ENCODE measurements at regions not wholly inside any gene's neighbourhood (a gene's known extent, or its start where the extent isn't known, plus 50 kb on each side); places are given as distances from the start of the nearest gene placed in this dataset.

DNA sequence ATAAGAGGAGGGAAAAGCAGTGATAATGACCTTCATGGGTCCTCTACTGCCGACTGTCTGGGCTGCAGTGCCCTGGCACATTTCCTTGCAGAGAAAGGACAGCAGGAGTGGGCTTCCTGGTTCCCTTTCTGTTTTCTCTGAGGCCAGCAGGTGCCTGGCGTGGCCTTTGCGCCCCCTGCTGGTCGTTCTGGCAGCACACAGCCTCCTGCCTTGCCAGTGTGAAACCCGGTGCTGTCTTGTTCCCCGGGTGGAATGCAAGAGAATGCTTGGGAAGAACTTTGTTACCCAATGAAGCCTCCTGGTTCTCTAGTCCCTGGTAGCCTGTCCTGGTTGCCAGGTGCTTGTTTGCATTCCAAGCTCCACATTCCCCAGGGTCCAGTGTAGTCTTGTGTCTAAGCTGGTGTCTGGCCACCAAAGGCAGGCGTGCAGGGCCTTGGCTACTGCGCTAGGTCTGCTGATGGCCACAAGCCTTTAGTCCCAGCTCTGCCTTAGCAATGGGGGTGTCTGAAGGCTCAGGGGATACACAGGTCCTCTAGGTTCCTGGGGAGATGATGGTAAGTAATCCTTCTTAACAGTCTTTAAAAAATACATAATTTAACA lies 1392.4 kb upstream of the TMEM132C start:
- peaks cover 2% of the 10 kb centered on the region for H3K27me3 Mint-ChIP-seq (ENCODE audit: low read depth)
- DNase-seq (ENCODE audit: low spot score in 2 of 2, unreplicated experiment in 2 of 2), result peak; percentile 51 to 73
- H3K36me3 Mint-ChIP-seq, result no peaks in the 10 kb centered on the region
- no peak overlapping the region for H3K27ac Mint-ChIP-seq
- TF ChIP-seq, protein P1, sequence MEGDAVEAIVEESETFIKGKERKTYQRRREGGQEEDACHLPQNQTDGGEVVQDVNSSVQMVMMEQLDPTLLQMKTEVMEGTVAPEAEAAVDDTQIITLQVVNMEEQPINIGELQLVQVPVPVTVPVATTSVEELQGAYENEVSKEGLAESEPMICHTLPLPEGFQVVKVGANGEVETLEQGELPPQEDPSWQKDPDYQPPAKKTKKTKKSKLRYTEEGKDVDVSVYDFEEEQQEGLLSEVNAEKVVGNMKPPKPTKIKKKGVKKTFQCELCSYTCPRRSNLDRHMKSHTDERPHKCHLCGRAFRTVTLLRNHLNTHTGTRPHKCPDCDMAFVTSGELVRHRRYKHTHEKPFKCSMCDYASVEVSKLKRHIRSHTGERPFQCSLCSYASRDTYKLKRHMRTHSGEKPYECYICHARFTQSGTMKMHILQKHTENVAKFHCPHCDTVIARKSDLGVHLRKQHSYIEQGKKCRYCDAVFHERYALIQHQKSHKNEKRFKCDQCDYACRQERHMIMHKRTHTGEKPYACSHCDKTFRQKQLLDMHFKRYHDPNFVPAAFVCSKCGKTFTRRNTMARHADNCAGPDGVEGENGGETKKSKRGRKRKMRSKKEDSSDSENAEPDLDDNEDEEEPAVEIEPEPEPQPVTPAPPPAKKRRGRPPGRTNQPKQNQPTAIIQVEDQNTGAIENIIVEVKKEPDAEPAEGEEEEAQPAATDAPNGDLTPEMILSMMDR (IDR thresholded peaks at IDR 0.05; ENCODE audit: unreplicated experiment), result peak; percentile 83
- H3K4me1 Mint-ChIP-seq, result no peaks in the 10 kb centered on the region
- H3K9me3 Mint-ChIP-seq, result no peaks in the 10 kb centered on the region
- H3K4me3 Mint-ChIP-seq, result no peak overlapping the region

- H3K27ac Mint-ChIP-seq, result no peak overlapping the region
- H3K27me3 Mint-ChIP-seq (ENCODE audit: low read depth), result peaks cover 7% of the 10 kb centered on the region
- no peaks in the 10 kb centered on the region for H3K9me3 Mint-ChIP-seq
- H3K4me1 Mint-ChIP-seq, result no peaks in the 10 kb centered on the region
- no peaks in the 10 kb centered on the region for H3K36me3 Mint-ChIP-seq
- no peak overlapping the region for H3K4me3 Mint-ChIP-seq
- TF ChIP-seq, protein P1 (IDR thresholded peaks at IDR 0.05; ENCODE audit: unreplicated experiment), result no peak
- no peak for DNase-seq (ENCODE audit: low spot score in 2 of 2, unreplicated experiment in 2 of 2)
These were observed 1387.1 kb upstream of the TMEM132C start for GRCh38 chr12:126879842-126880241.

- no peaks in the 10 kb centered on the region for H3K4me1 Mint-ChIP-seq
- H3K4me3 Mint-ChIP-seq, result no peak overlapping the region
- peaks cover 9% of the 10 kb centered on the region for H3K27me3 Mint-ChIP-seq (ENCODE audit: low read depth)
- TF ChIP-seq, protein P1 (IDR thresholded peaks at IDR 0.05; ENCODE audit: unreplicated experiment), result no peak
- H3K9me3 Mint-ChIP-seq, result no peaks in the 10 kb centered on the region
- H3K27ac Mint-ChIP-seq, result no peak overlapping the region
- DNase-seq (ENCODE audit: low spot score in 2 of 2, unreplicated experiment in 2 of 2), result no peak
- H3K36me3 Mint-ChIP-seq, result no peaks in the 10 kb centered on the region
These were observed 1383.3 kb upstream of the TMEM132C start for GRCh38 chr12:126883697-126884096.

DNA sequence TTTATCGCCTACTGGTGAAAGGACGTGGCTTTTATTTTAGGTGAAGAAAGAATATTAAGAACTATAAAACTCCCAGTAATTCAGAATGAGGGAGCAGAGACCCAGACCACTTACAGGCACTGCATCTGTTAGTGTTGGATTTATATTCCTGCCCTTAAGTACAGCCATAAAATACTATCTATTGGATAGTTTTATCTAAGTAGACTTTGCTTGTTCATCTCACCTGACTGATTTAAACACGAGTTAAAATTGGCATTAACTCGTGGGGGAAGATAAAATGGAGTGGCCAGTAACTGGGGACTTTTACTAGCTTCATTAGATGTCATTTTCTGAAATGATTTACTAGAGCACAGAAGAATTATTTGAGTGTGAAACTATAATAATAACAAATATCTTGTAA lies 1377.5 kb upstream of the TMEM132C start:
- TF ChIP-seq, protein P1 (IDR thresholded peaks at IDR 0.05; ENCODE audit: unreplicated experiment), result no peak
- peaks cover 5% of the 10 kb centered on the region for H3K27me3 Mint-ChIP-seq (ENCODE audit: low read depth)
- no peak for DNase-seq (ENCODE audit: low spot score in 2 of 2, unreplicated experiment in 2 of 2)
- H3K4me3 Mint-ChIP-seq, result no peak overlapping the region
- H3K4me1 Mint-ChIP-seq, result no peaks in the 10 kb centered on the region
- peaks cover 13% of the 10 kb centered on the region for H3K9me3 Mint-ChIP-seq
- no peaks in the 10 kb centered on the region for H3K36me3 Mint-ChIP-seq
- no peak overlapping the region for H3K27ac Mint-ChIP-seq

DNA sequence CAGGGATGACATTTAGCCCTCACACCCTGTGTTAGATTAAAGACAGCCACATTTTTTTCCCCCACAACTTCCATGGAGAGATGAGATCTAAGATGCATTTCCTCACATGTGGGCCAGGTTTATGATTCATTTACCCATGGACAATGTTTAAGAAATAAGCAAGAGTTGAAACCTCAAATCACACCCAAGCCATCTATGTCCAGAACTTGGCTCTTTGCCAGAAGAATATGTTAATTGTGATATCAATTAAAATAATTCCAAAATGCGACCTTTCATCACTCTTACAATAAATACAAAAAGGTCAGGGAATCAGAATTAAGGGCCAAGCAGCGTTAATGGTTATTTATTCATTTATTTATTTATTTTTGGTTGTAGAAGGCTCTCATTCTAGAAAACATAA lies 1376.9 kb upstream of the TMEM132C start:
- peaks cover 15% of the 10 kb centered on the region for H3K9me3 Mint-ChIP-seq
- TF ChIP-seq, protein P1 (IDR thresholded peaks at IDR 0.05; ENCODE audit: unreplicated experiment), result no peak
- H3K36me3 Mint-ChIP-seq, result no peaks in the 10 kb centered on the region
- peaks cover 5% of the 10 kb centered on the region for H3K27me3 Mint-ChIP-seq (ENCODE audit: low read depth)
- no peak overlapping the region for H3K27ac Mint-ChIP-seq
- H3K4me1 Mint-ChIP-seq, result no peaks in the 10 kb centered on the region
- H3K4me3 Mint-ChIP-seq, result no peak overlapping the region
- DNase-seq (ENCODE audit: low spot score in 2 of 2, unreplicated experiment in 2 of 2), result no peak

- H3K27me3 Mint-ChIP-seq (ENCODE audit: low read depth), result peaks cover 5% of the 10 kb centered on the region
- no peak overlapping the region for H3K4me3 Mint-ChIP-seq
- no peaks in the 10 kb centered on the region for H3K4me1 Mint-ChIP-seq
- no peak overlapping the region for H3K27ac Mint-ChIP-seq
- TF ChIP-seq, protein P1 (IDR thresholded peaks at IDR 0.05; ENCODE audit: unreplicated experiment), result no peak
- peaks cover 19% of the 10 kb centered on the region for H3K9me3 Mint-ChIP-seq
- DNase-seq (ENCODE audit: low spot score in 2 of 2, unreplicated experiment in 2 of 2), result no peak
- no peaks in the 10 kb centered on the region for H3K36me3 Mint-ChIP-seq
These were observed 1375.2 kb upstream of the TMEM132C start for GRCh38 chr12:126891789-126892188.

Measured in mesothelial cell of epicardium (in vitro differentiated cells).